ENCODE measurements at regions not wholly inside any gene's neighbourhood (a gene's known extent, or its start where the extent isn't known, plus 50 kb on each side); places are given as distances from the start of the nearest gene placed in this dataset.
"Not testable (repeated sequence)": the region's sequence is repeated elsewhere in the genome, so short reads cannot be mapped to it uniquely, and the experiment has no call there.

DNA sequence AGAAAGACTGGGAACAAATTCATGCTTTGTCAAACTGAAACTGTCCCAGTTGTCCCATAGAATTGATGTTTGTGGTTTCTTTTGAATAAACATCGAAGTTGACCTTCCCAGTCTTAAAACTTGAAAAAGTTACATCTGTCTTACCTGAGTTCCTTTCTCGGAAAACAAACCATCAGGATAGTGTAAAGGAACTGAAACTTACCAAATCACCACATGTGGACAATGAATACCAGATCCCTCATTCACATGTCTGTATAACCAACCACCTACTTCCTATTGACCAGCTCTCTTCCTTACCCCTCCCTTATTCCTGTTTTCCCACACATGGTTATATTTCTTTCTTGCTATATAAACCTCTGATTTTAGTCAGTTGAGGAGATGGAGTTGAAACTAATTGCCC lies 791.7 kb upstream of the PCDH20 start:
- ATAC-seq (ENCODE audit: poor library complexity) (no peak), DNase-seq (no peak)
- intact Hi-C loops (cut with DNase I), result no loop called here

DNA sequence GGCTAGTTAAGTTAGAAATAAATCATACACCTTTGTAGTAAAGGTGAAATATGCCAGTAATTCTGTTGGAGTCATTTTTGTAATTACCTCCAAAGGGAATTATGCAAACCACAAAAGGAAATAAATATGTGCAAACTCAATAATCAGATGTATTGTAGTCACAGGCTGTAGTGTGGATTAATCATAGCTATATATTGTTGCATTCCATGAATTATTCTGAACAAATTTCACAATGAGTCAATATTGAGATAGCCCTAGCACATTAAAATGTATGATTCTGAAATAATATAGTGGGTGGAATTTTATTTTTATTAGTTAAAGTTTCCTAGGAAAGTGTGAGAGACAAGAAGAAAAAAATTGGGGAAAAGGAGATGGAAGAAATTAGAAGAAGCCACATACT lies 790.5 kb upstream of the PCDH20 start:
- intact Hi-C loops (cut with DNase I), result no loop called here
- DNase-seq, result no peak
- no peak for ATAC-seq (ENCODE audit: poor library complexity)

DNA sequence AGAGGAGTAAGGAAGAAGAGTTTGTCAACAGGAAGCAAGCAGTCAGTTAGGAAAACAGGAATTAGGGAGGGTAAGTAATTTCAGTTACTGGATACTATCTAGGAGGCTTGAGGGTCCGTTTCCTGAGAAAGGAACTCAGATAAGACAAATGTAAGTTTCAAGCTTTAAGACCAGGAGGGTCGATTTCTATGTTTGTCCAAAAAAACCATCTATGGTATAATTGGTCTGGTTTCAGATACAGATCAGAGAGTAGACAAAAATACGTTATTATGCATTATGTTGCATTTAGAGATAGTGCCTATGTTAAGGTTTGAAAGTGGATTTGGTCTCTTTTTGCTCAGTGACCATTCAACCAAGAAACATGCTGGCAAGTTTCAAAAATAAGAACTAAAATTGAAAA lies 789.6 kb upstream of the PCDH20 start:
- intact Hi-C loops (cut with DNase I), result no loop called here
- no peak for ATAC-seq (ENCODE audit: poor library complexity)
- DNase-seq, result no peak

DNA sequence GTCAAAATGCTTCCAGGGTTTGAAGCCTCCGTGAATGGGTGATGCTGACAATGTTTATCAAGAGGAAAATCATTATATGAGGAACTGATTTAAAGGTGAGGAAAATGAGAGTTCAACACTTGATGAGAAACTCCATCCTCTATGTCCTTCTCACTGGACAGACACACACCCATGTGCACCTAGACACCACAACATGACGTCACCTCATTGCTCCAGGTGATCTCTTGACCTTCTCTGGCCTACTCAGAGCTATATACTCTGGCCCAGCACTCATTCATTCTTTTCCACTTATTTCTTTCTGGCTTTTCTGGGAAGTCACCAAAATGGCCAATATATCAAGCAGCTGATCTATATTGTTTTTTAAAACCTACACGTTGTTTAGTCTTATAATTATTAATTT lies 778.7 kb upstream of the PCDH20 start:
- no peak for ATAC-seq (ENCODE audit: poor library complexity)
- intact Hi-C loops (cut with DNase I), result no loop called here
- no peak for DNase-seq

DNA sequence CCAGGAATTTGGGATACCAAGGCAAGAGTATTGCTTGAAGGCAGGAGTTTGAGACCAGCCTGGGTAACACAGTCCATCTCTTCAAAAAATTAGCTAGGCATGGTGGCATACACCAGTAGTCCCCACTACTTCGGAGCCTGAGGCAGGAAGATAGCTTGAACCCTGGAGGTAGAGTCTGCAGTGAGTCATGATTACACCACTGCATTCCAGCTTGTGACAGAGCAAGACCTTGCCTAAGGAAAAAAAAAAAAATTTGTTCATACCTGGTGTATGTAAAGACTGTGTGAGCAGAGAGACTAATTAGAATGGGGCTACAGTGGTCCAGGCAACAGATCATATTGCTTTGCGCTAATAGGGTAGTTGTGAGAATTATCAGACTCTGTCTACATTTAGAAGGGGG lies 778.3 kb upstream of the PCDH20 start:
- intact Hi-C loops (cut with DNase I), result no loop called here

DNA sequence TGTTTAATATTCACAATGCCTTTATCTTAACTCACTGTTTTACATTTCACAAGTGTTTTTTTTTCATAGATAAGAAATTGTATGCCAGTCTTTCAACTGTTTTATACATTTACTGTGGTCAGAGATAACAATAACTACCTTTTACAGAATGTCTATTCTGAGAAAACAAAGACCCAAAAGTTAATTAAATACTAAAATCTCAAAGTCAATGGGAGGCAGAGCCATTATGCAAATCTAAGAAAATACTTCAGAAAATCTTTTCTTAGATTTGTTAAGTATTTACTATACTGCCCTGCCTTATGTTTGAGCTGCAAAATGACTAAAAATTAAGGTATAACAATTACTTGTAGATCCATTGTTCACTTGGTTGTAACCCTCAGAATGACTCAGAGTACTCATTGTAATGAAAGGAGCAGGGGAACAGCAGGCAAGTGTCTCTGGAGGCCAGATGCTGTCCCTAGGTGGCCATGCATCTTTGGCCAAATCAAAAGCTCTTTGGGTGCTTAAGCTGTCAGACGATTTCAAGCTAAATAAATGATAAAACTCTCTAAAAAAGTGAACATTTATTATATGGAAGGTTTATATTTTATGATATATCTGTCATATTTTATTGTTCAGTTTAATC lies 770.1 kb upstream of the PCDH20 start:
- ATAC-seq (ENCODE audit: poor library complexity) (no peak), DNase-seq (no peak)
- intact Hi-C loops (cut with DNase I), result no loop called here

More for the DNA sequence above, 778.3 kb upstream of the PCDH20 start:
- no peak for ATAC-seq (ENCODE audit: poor library complexity)
- DNase-seq, result no peak

DNA sequence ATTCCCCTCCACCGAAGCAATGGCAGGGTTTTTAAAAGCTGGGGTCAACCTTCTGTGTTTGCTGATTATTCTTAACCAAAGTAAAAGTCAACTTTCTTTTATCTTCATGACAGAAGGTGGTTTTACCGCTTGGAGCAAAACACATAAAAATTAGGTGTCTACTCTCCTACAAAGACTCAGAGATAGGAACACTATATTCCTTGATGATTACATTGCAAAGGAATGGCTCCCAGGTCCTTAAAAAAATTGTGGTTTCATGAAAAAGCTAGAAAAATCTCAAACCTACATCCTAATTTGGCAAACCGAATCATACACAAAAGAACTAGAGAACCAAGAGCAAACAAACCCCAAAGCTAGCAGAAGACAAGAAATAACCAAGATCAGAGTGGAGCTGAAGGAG lies 760.4 kb upstream of the PCDH20 start:
- ATAC-seq (ENCODE audit: poor library complexity) (no peak), DNase-seq (no peak)
- intact Hi-C loops (cut with DNase I), result no loop called here

DNA sequence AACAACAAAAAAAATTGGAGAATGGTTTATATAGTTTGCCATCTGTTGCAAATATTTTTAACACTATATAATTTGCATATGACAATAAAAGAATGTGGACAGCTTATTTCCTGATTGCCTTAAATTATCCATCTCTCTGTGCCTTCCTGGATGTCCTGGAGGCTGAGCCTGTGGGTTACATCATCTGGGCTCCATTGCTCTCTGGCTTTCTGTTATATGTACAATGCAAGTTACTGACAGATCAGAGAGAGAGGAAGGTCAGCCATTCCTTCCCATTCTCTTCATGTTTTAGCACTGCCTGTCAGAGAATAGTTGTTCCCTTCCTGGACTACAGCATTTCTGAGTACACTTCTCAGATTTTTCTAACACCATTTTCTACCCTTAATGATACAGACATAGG lies 758.3 kb upstream of the PCDH20 start:
- intact Hi-C loops (cut with DNase I), result no loop called here
- no peak for ATAC-seq (ENCODE audit: poor library complexity)

DNA sequence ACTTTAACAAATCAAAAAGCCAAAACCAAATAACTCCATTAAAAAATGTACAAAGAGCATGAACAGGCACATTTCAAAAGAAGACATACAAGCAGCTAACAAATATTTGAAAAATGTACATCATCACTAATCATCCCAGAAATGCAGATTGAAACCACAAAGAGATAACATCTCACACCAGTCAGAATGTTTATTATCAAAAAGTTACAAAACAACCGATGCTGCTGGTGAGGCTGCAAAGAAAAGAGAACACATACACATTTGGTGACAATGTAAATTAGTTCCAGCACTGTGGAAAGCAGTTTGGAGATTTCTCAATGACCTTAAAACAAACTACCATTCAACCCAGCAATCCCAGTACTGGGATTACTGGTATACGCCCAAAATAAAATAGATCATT lies 756.0 kb upstream of the PCDH20 start:
- intact Hi-C loops (cut with DNase I), result no loop called here
- DNase-seq (no peak), ATAC-seq (ENCODE audit: poor library complexity) (no peak)

More for the DNA sequence above, 758.3 kb upstream of the PCDH20 start:
- DNase-seq, result no peak

DNA sequence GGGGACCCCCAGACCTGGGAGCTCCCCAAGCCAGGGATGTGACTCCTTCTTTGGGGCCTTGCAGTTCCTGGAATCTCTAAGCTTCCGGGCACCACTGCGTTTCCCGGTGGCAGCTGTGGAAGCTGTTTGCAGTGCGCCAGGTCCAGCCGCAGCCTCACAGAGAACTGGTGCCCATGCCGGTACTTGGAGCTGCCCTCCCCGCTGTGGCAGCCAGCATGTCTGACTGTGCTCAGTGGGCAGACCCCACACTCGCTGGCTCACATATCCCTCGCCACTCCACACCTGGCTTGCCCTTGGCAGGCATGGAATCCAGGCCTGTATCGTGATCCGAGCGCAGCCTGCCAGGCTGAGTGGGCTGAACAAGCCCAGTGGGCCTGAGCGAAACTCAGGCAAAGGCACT lies 753.2 kb upstream of the PCDH20 start:
- intact Hi-C loops (cut with DNase I), result no loop called here
- no peak for ATAC-seq (ENCODE audit: poor library complexity)
- DNase-seq, result no peak

DNA sequence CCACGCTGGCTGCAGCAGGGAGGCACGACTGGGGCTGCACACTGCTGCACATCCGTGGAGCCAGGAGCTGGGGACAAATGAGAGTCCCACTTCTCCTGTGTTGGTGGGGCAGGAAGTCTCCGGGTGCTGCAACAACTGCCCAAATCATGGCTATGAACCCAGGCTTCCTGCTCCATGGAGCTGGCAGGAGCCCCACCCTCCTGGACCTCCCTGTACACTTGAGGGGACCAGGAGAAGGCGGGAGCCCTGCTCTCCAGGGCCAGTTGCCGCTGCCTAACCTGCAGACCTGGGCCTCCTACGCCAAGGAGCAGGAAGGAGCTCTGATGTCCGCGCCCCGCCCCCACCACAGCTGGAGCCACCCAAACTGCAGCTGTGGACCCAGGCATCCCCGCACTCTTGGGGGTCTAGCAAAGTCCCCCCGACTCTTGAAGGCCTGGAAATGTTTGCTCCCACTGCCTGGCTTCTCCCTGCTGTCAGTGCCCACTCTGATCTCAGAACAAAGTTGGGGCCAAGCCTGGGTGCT lies 752.1 kb upstream of the PCDH20 start:
- ATAC-seq (ENCODE audit: poor library complexity) (no peak), DNase-seq (no peak)
- intact Hi-C loops (cut with DNase I), result no loop called here

DNA sequence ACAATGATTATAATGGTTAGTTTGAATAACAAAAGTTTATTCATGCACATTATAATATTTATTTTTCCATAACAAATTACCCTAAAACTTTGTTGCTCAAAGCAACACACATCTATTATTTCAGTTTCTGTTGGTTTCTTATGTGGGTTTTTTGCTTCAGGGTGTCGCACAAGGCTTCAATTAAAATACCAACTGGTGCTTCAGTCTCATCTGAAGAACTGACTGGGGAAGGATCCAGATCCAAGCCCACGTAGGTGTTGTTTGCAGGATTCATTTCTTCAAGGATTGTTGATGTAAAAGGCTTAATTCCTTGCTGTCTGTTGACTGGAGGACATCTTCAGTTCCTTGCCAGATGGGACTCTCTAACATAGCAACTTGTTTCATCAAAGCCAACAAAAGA lies 747.2 kb upstream of the PCDH20 start:
- no peak for ATAC-seq (ENCODE audit: poor library complexity)
- intact Hi-C loops (cut with DNase I), result no loop called here
- no peak for DNase-seq

DNA sequence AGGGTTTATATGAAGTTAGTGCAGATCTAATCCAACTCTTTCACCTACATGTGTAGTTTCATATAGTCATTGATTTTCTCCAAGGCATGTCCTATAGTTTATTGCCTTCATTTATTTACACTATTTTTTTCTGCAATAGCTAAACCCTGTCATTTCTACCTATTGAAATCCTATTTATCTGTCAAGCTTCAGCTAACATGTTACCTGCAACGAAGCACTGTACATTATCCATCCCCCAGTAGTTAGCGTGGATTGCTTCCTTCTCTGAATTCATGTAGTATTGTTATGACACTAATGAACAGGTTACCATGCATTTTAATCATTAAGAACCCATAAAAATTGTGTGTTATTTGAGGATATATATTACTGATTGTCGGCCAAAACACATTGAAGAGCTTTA lies 742.9 kb upstream of the PCDH20 start:
- DNase-seq (no peak), ATAC-seq (ENCODE audit: poor library complexity) (no peak)
- intact Hi-C loops (cut with DNase I), result no loop called here

DNA sequence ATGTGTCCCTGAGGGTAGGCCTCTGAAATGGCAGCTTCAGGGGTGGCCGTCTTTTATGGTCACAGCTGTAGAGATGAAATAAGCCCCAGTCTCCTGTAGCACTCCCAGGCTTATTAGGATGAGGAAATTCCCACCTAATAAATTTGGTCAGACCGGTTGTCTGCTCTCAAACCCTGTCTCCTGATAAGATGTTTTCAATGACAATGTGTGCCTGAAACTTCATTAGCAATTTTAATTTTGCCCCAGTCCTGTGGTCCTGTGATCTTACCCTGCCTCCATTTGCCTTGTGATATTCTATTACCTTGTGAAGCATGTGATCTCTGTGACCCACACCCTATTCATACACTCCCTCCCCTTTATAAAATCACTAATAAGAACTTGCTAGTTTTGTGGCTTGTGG lies 736.1 kb upstream of the PCDH20 start:
- intact Hi-C loops (cut with DNase I); ATAC-seq (ENCODE audit: poor library complexity); DNase-seq: not testable (repeated sequence)

DNA sequence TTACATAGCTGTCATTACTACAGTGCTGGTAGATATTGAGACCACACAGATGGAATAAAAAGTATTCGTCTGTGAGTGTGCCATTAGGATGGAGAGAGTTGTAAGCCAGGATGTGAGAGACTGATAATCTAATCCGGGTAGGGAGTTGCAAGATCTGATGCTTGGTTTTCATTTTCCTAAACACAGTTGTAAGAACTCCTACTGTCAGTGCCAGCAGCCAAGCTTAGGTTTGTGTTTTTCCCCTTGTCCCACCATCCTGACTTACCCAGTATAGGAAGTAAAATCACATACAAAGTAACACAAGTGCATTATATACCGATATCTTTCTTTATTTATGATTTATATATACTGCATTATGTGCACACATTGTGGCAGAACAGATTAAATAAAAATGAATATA lies 726.4 kb upstream of the PCDH20 start:
- no peak for DNase-seq
- intact Hi-C loops (cut with DNase I), result no loop called here
- ATAC-seq (ENCODE audit: poor library complexity), result no peak

DNA sequence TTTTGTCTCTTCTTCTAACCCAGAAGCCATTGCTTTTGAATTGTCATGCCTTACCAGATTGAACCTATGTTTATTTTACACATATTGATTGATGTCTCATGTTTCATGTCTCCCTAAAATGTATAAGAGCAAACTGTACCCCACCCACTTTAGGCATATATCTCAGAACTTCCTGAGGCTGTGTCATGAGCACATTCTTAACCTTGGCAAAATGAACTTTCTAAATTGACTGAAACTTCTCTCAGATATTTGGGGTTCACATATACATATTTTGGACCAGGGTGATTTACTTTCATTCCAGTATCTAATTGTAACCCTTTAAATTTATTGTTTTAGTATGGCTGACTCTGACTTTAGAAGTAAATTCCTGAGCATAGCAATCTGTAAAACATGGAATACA lies 723.9 kb upstream of the PCDH20 start:
- intact Hi-C loops (cut with DNase I), result no loop called here

DNA sequence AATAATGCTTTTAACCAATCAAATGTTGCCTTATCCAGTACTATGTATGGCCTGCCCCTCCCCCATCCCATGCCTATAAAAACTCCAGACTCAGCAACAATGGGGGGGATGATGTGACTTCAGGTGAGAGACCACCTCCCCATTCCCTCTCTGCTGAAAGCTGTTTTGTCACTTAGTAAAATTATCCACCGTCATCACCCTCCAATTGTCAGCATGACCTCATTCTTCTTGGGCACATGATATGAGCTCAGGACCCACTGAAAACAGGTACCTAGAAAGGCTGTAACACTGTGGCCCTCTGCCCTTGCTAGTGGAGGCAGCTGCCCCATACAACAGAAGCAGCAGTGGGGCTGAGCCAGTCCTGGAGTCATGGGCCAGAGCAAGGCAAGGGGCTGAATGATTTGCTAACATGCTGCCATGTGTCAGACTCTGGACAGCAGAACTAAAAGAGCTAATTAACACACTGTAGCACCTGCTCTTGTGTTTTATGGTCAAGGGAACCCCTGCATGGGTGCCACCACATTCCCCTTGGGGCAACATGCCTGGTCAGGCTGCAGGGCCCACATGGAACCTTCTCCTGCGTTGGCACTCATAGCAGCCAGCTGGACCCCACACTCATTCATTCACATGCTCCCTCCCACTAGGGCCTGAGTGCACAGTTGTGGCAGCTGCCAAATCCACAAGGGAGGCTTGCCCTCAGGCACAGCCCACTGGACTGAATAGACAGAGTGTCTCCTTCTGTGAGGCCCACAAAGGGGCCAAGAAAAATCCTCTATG lies 722.2 kb upstream of the PCDH20 start:
- DNase-seq, result no peak
- no peak for ATAC-seq (ENCODE audit: poor library complexity)
- intact Hi-C loops (cut with DNase I), result no loop called here

More for the DNA sequence above, 723.9 kb upstream of the PCDH20 start:
- DNase-seq (no peak), ATAC-seq (ENCODE audit: poor library complexity) (no peak)

DNA sequence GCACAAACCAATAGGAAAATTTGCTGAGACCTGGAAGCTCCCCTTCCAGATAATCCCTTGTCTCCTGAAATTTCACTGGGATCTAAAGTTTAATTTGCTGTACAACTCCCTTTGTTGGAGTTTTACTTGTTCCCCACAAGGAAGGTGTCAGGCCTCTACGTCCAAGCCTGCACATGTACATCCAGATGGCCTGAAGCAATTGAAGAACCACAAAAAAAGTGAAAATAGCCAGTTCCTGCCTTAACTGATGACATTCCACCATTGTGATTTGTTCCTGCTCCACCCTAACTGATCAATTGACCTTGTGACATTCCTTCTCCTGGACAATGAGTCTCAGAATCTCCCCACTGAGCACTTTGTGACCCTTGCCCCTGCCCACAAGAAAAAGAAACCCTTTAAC lies 716.0 kb upstream of the PCDH20 start:
- DNase-seq (no peak), ATAC-seq (ENCODE audit: poor library complexity) (no peak)
- intact Hi-C loops (cut with DNase I), result no loop called here

DNA sequence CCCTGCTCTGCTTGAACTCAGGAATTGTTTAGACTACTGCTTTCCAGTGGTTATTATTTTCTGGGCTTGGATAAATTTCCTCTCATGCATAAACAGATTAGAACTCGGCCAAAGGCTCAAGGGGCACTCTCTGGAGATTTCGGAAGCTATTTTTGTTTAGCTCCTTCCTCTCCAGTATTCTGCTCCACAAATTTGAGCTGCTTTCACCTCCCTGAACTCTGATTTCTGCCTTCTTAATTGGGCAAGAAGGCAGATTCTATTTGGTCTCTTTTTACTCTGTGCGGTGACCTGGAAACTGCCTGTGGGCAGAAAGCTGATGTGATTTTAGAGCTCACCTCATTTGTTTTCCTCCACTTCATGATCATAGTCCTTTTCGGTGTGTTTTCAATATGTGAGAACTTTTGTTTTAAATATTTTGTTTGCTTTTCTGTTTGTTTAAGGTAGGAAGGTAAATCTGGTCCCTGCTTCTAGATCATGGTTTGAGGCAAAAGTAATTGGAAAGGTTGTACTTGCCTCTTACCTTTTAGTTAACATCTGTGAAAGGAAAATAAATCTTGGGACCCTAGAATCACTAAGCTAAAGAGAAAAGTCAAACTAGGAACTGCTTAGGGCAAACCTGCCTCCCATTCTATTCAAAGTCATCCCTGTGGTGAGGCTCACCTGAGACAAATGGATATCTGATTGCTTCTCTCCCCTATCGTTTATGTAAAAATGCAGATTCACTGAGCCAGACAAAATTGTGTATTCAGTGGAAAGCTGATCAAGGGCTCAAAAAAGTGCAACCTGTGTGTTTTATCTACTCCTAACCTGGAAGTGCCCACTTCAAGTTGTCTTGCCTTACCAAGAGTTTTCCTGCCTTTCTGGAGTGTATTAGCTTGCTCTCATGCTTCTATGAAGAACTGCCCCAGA lies 714.7 kb upstream of the PCDH20 start:
- DNase-seq (no peak), ATAC-seq (ENCODE audit: poor library complexity) (no peak)
- intact Hi-C loops (cut with DNase I), result no loop called here
